WERI-Rb-1 (cell line): ENCODE measurements at regions not wholly inside any gene's neighbourhood (a gene's known extent, or its start where the extent isn't known, plus 50 kb on each side); places are given as distances from the start of the nearest gene placed in this dataset.

Source experiments
- DNase-seq: peaks from one replicate; pipeline ENCODE4 v3.0.0-alpha.2; 2020
- H3K27ac ChIP-seq: fragments of 250-450 bp; sonication (Bioruptor Pico); 2 replicates; pipeline ENCODE4 v1.5.1; 2020; ENCODE audit warnings: mild to moderate bottlenecking, moderate library complexity
- H3K27me3 ChIP-seq: fragments of 250-450 bp; sonication (Bioruptor Pico); 2 replicates; pipeline ENCODE4 v1.5.1; 2021; ENCODE audit warnings: mild to moderate bottlenecking, low read depth, moderate library complexity; ENCODE audit not compliant: insufficient read depth, severe bottlenecking
- H3K36me3 ChIP-seq: fragments of 250-450 bp; sonication (Bioruptor Pico); 2 replicates; pipeline ENCODE4 v1.5.1; 2020; ENCODE audit warnings: mild to moderate bottlenecking, moderate library complexity
- H3K4me3 ChIP-seq: 2 replicates; pipeline ENCODE4 v1.5.1; 2011; ENCODE audit warnings: low read depth, mild to moderate bottlenecking, control low read depth, low read length
- H3K9me3 ChIP-seq: fragments of 250-450 bp; sonication (Bioruptor Pico); 2 replicates; pipeline ENCODE4 v1.5.1; 2021; ENCODE audit warnings: mild to moderate bottlenecking, moderate library complexity; ENCODE audit not compliant: severe bottlenecking
- TF ChIP-seq, protein P1 (sequence below): IDR thresholded peaks from 2 replicates; pipeline ENCODE4 v1.5.1; 2011; ENCODE audit warnings: low read depth, mild to moderate bottlenecking, control low read depth, inconsistent platforms, low read length

DNA sequence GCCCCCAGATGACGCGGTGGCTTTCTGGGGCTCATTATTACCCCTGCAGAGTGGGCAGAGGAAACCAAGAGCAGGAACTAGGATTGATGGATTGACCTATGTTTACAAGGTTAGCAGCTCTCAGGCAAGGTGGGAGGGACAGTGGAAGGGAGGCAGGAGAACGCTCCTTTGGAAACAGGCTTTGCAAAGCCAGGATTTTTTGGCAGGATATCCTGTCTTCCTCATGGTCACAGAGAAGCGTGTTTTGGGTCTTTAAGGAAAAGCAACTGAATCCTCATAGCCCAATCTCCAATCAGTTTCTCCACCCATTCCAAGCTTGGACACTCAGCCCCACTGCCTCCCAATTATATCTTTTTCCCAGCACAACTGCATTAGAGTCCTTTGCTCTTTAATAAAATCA, 105.6 kb upstream of the SOD1 start:
- no peak overlapping the region for H3K27ac ChIP-seq
- H3K27me3 ChIP-seq, result peaks cover 7% of the 10 kb centered on the region
- H3K36me3 ChIP-seq, result no peaks in the 10 kb centered on the region
- TF ChIP-seq, protein P1, sequence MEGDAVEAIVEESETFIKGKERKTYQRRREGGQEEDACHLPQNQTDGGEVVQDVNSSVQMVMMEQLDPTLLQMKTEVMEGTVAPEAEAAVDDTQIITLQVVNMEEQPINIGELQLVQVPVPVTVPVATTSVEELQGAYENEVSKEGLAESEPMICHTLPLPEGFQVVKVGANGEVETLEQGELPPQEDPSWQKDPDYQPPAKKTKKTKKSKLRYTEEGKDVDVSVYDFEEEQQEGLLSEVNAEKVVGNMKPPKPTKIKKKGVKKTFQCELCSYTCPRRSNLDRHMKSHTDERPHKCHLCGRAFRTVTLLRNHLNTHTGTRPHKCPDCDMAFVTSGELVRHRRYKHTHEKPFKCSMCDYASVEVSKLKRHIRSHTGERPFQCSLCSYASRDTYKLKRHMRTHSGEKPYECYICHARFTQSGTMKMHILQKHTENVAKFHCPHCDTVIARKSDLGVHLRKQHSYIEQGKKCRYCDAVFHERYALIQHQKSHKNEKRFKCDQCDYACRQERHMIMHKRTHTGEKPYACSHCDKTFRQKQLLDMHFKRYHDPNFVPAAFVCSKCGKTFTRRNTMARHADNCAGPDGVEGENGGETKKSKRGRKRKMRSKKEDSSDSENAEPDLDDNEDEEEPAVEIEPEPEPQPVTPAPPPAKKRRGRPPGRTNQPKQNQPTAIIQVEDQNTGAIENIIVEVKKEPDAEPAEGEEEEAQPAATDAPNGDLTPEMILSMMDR, result no peak
- no peaks in the 10 kb centered on the region for H3K9me3 ChIP-seq
- DNase-seq, result no peak
- H3K4me3 ChIP-seq, result no peak overlapping the region

DNA sequence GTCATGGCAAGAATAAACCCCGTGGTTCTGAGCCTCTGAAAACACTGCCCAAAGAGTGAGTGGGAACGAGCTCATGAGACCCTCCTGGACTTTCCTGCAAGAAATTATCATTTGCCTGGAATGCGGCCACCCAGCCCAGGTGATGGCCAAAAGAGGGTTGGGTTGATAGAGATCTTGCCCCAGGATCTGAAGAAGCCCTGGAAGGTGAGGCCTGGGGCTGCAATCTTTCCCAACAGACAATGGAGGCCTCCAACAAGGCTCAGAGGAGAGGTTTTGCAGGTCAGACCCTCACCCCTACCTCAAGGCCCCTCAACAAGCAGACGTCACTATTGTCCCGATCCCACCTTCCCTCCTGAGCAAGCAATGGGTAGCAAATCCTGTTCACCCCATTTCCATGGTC, 106.0 kb upstream of the SOD1 start:
- Histone ChIP-seq H3K36me3 (no peaks in the 10 kb centered on the region), H3K27ac (no peak overlapping the region), H3K27me3 (peaks cover 7% of the 10 kb centered on the region), H3K4me3 (no peak overlapping the region), H3K9me3 (no peaks in the 10 kb centered on the region)
- TF ChIP-seq, protein P1, result no peak
- DNase-seq, result no peak

DNA sequence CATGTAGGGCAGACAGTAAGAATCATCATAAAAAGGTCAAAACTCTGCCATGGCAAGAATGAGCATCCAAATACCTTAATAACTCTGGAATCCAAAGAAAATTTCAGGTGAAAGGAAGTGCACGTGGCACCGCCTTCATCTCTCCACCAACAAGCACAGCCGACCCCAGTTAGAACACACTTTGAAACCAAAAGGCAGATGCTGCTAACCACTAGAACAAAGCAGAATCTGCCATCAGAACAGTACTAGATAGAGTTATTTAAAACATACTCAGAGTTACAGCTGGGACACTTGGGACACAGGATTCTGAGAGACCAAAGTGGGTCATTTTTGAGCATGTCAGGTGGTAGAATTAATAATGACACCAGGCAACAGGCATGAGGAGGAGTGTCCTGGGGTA, 106.7 kb upstream of the SOD1 start:
- H3K9me3 ChIP-seq, result no peaks in the 10 kb centered on the region
- TF ChIP-seq, protein P1, result no peak
- H3K27ac ChIP-seq, result no peak overlapping the region
- DNase-seq, result no peak
- H3K27me3 ChIP-seq, result peaks cover 7% of the 10 kb centered on the region
- no peak overlapping the region for H3K4me3 ChIP-seq
- H3K36me3 ChIP-seq, result no peaks in the 10 kb centered on the region

DNA sequence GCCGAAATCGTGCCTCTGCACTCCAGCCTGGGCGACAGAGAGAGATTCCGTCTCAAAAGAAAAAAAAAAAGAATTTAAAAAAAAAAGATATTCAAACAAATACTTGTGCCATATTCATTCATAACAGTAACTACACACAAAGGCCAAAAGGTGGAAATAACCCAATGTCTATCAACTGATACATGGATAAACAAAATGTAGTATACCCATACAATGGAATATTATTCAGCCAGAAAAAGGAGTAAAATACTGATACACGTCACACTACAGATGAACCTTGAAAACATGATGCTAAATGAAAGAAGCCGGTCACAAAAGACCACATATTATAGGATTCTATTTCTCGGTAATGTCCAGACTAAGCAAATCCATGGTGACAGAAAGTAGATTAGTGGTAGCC, 109.4 kb upstream of the SOD1 start:
- H3K27ac ChIP-seq, result no peak overlapping the region

DNA sequence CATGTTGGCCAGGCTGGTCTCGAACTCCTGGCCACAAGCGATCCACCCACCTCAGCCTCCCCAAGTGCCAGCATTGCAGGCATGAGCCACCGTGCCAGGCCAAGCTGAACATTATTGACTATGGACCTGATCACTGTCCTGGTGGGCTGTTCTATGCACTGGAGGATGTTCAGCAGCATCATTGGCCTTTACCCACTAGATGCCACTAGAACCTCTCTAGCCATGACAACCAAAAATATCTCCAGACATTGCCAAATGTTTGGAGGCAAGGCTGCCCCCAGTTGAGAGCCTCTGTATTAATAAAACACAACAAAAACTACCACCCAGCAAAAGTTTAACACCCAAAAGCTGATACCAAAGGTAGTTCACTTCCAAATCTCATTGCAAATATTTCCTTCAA, 110.8 kb upstream of the SOD1 start:
- DNase-seq, result no peak
- Histone ChIP-seq H3K4me3 (no peak overlapping the region), H3K9me3 (no peaks in the 10 kb centered on the region), H3K27ac (no peak overlapping the region), H3K36me3 (no peaks in the 10 kb centered on the region), H3K27me3 (no peaks in the 10 kb centered on the region)
- TF ChIP-seq, protein P1, result no peak

More for the DNA sequence above, 109.4 kb upstream of the SOD1 start:
- no peaks in the 10 kb centered on the region for H3K9me3 ChIP-seq
- H3K27me3 ChIP-seq, result no peaks in the 10 kb centered on the region
- H3K4me3 ChIP-seq, result no peak overlapping the region
- H3K36me3 ChIP-seq, result no peaks in the 10 kb centered on the region
- TF ChIP-seq, protein P1, result no peak
- no peak for DNase-seq

DNA sequence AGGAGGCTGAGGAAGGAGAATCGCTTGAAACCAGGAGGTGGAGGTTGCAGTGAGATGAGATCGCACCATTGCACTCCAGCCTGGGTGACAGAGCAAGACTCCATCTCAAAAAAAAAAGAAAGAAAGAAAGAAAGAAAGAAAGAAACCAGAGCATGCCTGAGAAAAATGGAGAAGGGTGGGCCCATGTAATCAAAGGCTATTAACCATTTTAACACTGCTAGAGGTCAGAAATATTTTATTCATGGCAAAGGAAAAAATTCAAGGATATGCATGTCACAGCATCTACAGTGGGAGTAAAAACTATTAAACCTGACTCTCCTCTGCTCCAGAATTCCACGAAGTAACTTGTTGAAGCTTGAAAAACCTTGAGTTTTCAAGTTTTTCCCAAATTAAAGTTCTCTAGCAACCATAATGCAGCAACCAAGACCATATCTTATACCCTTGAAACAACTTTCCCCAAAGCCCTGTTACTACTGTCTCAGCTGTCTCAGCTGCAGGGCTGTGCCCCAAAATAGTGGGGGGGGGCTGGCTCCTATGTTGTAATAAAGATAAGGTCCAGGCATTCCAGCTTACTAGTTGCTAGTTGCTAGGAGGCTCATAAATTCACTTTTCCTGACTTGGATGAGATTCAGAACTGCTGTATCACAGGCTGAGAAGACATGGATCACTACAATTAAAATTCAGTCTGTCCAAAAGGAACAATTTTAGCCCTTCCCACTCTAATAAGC, 112.9 kb upstream of the SOD1 start:
- no peaks in the 10 kb centered on the region for H3K36me3 ChIP-seq
- DNase-seq, result no peak
- H3K9me3 ChIP-seq, result no peaks in the 10 kb centered on the region
- no peaks in the 10 kb centered on the region for H3K27me3 ChIP-seq
- no peak overlapping the region for H3K4me3 ChIP-seq
- TF ChIP-seq, protein P1, result no peak
- H3K27ac ChIP-seq, result no peak overlapping the region
